OCI-LY7 (cell line): ENCODE measurements at regions not wholly inside any gene's neighbourhood (a gene's known extent, or its start where the extent isn't known, plus 50 kb on each side); places are given as distances from the start of the nearest gene placed in this dataset.

Experiments
- CTCF ChIP-seq: fragments of 200-600 bp; sonication (generic); conservative IDR thresholded peaks from 2 replicates; pipeline ENCODE4 v1.5.1; 2014; ENCODE audit warnings: mild to moderate bottlenecking, antibody characterized with exemption, low read length, moderate library complexity, mixed read lengths
- EZH2phosphoT487 ChIP-seq: fragments of 200-600 bp; sonication (generic); IDR thresholded peaks from 2 replicates; pipeline ENCODE4 v1.6.1; 2018; ENCODE audit warnings: low read depth, borderline replicate concordance, mild to moderate bottlenecking, mixed run types, antibody characterized with exemption, low read length, moderate library complexity, mixed read lengths

- TF ChIP-seq CTCF (no peak), EZH2phosphoT487 (no peak)
Measured at GRCh38 chr15:60172143-60172542, 168.0 kb downstream of the FOXB1 start.
